MCF 10A (cell line): ENCODE measurements at regions not wholly inside any gene's neighbourhood (a gene's known extent, or its start where the extent isn't known, plus 50 kb on each side); places are given as distances from the start of the nearest gene placed in this dataset.

Experiments
- BruUV-seq: library from RNA; stranded (reverse); fragments of 400-500 nt; replicated peaks from 2 replicates; lab custom pipeline; 2021; lab: Mats Ljungman, UMichigan
- CTCF ChIA-PET: fragments of 300-600 bp; sonication (Branson Sonifier 250); formaldehyde crosslinking; extraction: SDS; loops from one replicate; lab custom pipeline; 2021; ENCODE audit warnings: antibody characterized with exemption, inconsistent platforms; lab: Yijun Ruan, JAX
- POLR2A ChIA-PET: fragments of 300-600, 350-650 bp; sonication (Branson Sonifier 250); formaldehyde crosslinking; extraction: SDS; loops from one replicate; lab custom pipeline; 2020; ENCODE audit warnings: antibody characterized with exemption, inconsistent platforms; lab: Yijun Ruan, JAX
- DNase-seq: peaks from one replicate; pipeline ENCODE4 v3.0.0-alpha.2; 2018; ENCODE audit not compliant: unreplicated experiment
- H3K27ac Mint-ChIP-seq: one replicate; pipeline ENCODE4 v1.8.0; 2022; ENCODE audit warnings: mild to moderate bottlenecking, low read depth, mixed read lengths; ENCODE audit not compliant: unreplicated experiment
- H3K27me3 Mint-ChIP-seq: one replicate; pipeline ENCODE4 v1.8.0; 2022; ENCODE audit warnings: mixed read lengths; ENCODE audit not compliant: insufficient read depth, unreplicated experiment
- H3K36me3 Mint-ChIP-seq: one replicate; pipeline ENCODE4 v1.8.0; 2022; ENCODE audit warnings: mild to moderate bottlenecking, moderate library complexity, mixed read lengths; ENCODE audit not compliant: insufficient read depth, unreplicated experiment
- H3K4me1 Mint-ChIP-seq: one replicate; pipeline ENCODE4 v1.8.0; 2022; ENCODE audit warnings: mixed read lengths; ENCODE audit not compliant: insufficient read depth, unreplicated experiment
- H3K4me3 Mint-ChIP-seq: one replicate; pipeline ENCODE4 v1.8.0; 2022; ENCODE audit warnings: mild to moderate bottlenecking, moderate library complexity, mixed read lengths; ENCODE audit not compliant: unreplicated experiment
- H3K9me3 Mint-ChIP-seq: one replicate; pipeline ENCODE4 v1.8.0; 2022; ENCODE audit warnings: mixed read lengths; ENCODE audit not compliant: unreplicated experiment
- CTCF ChIP-seq: fragments of 200-600 bp; IDR thresholded peaks from one replicate; pipeline ENCODE4 v1.8.0; 2022; ENCODE audit warnings: antibody characterized with exemption, mild to moderate bottlenecking; ENCODE audit not compliant: unreplicated experiment
- intact Hi-C: fragments of 100-400 bp; cut with micrococcal nuclease; formaldehyde crosslinking; loops from 2 replicates; pipeline ENCODE4 v1.14.1; 2022

DNA sequence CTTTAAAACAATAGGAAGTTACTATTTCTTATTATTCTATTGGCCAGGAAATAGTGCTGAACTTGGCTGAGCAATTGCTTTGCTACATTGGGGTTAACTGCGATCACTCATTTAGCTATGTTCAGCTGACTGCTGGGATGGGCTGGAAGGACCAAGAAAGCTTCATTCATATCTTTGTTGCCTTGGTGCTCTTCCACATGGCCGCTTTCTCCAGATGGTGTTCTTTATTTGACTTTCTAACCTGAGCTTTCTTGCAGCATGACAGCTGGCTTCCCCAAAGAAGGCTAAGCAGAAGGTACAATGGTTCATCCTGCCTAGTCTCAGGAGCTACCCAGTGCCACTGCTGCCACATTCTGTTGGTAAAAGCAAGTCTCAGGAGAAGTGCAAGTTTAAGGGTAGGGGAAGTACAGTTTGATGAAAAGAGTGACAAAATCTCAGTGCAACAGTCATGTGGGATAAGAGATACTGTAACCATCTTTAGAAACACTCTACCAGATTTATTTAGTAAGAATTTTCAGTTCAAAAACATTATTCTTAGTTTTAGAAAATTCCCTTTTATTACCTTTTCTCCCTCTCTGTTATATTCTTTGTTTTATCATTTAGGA lies 180.6 kb upstream of the RBMS1 start:
- ChIA-PET CTCF (interaction anchor here (0.7 to 1.0 kb wide), 3 partner anchors 20 to 238 kb away, joined by 3 to 4 read pairs (median 4); no protein-coding TSS in a partner anchor), POLR2A (no interaction called here)

GRCh38 chr2:160679686-160680085 lies 186.1 kb upstream of the RBMS1 start:
- intact Hi-C loops: no loop called here
- DNase-seq: no peak
- Mint-ChIP-seq H3K36me3 (no peaks in the 10 kb centered on the region), H3K27ac (no peak overlapping the region), H3K4me3 (no peak overlapping the region), H3K4me1 (no peaks in the 10 kb centered on the region), H3K27me3 (no peaks in the 10 kb centered on the region), H3K9me3 (peaks cover 8% of the 10 kb centered on the region)
- ChIA-PET CTCF (no interaction called here), POLR2A (no interaction called here)
- no TSS peak for BruUV-seq
- TF ChIP-seq CTCF: no peak

More for the DNA sequence above, 180.6 kb upstream of the RBMS1 start:
- no peak for TF ChIP-seq CTCF
- no peaks in the 10 kb centered on the region for H3K4me1 Mint-ChIP-seq
- intact Hi-C loops: no loop called here
- no peaks in the 10 kb centered on the region for H3K36me3 Mint-ChIP-seq
- no peaks in the 10 kb centered on the region for H3K27me3 Mint-ChIP-seq
- DNase-seq: no peak
- H3K9me3 Mint-ChIP-seq: no peaks in the 10 kb centered on the region
- H3K4me3 Mint-ChIP-seq: no peak overlapping the region
- no peak overlapping the region for H3K27ac Mint-ChIP-seq
- BruUV-seq: no TSS peak

DNA sequence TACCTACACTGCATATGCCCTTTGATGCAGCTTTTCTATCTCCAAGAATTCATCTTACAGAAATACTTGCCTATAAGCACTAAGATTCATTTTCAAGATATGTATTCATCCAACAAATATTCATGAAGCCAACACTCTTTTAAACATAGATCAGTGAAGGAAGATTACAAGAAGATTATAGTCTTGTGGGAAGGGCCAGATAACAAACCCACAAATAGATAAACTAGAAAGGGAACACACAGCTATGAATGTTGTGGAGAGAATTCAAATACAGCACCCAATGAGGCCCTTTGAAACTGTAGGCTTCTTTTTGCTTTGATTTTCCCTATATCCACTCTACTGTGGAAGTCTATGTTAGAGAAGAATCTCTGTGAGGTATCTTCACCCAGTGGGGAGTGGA lies 186.7 kb upstream of the RBMS1 start:
- H3K4me3 Mint-ChIP-seq: no peak overlapping the region
- ChIA-PET POLR2A (no interaction called here), CTCF (interaction anchor here (0.6 kb wide), 2 partner anchors 120 to 383 kb away, joined by 3 read pairs; no protein-coding TSS in a partner anchor)
- no peak for DNase-seq
- peaks cover 8% of the 10 kb centered on the region for H3K9me3 Mint-ChIP-seq
- no peaks in the 10 kb centered on the region for H3K4me1 Mint-ChIP-seq
- no peaks in the 10 kb centered on the region for H3K27me3 Mint-ChIP-seq
- H3K36me3 Mint-ChIP-seq: no peaks in the 10 kb centered on the region
- no TSS peak for BruUV-seq
- no peak for TF ChIP-seq CTCF
- H3K27ac Mint-ChIP-seq: no peak overlapping the region
- intact Hi-C loops: no loop called here

GRCh38 chr2:160680974-160681373 lies 187.4 kb upstream of the RBMS1 start:
- ChIA-PET POLR2A (interaction anchor here (0.6 kb wide), 1 partner anchor 202 kb away, joined by 3 read pairs; no protein-coding TSS in a partner anchor), CTCF (interaction anchor here (0.6 to 0.9 kb wide), 2 partner anchors 14 to 120 kb away, joined by 3 read pairs; no protein-coding TSS in a partner anchor)
- no peak for DNase-seq
- no peaks in the 10 kb centered on the region for H3K27me3 Mint-ChIP-seq
- TF ChIP-seq CTCF: no peak
- H3K9me3 Mint-ChIP-seq: peaks cover 8% of the 10 kb centered on the region
- intact Hi-C loops: no loop called here
- no peak overlapping the region for H3K4me3 Mint-ChIP-seq
- no peaks in the 10 kb centered on the region for H3K36me3 Mint-ChIP-seq
- no peaks in the 10 kb centered on the region for H3K4me1 Mint-ChIP-seq
- no peak overlapping the region for H3K27ac Mint-ChIP-seq
- BruUV-seq: no TSS peak
